ENCODE measurements at regions not wholly inside any gene's neighbourhood (a gene's known extent, or its start where the extent isn't known, plus 50 kb on each side); places are given as distances from the start of the nearest gene placed in this dataset.
"Not testable (repeated sequence)": the region's sequence is repeated elsewhere in the genome, so short reads cannot be mapped to it uniquely, and the experiment has no call there.

- DNase-seq, result not testable (repeated sequence)
Observed at GRCh38 chr20:25774711-25775110, 78.1 kb upstream of the ZNF337 start.

GRCh38 chr20:25774203-25774602 is 77.5 kb upstream of the ZNF337 start:
- not testable (repeated sequence) for DNase-seq

- DNase-seq, result not testable (repeated sequence)
Observed at GRCh38 chr20:25772437-25772836, 75.8 kb upstream of the ZNF337 start.

GRCh38 chr20:25771818-25772217 is 75.2 kb upstream of the ZNF337 start:
- DNase-seq, result not testable (repeated sequence)

- no peak for DNase-seq
Observed at GRCh38 chr20:25761596-25761995, 64.9 kb upstream of the ZNF337 start.

GRCh38 chr20:25761046-25761445 is 64.4 kb upstream of the ZNF337 start:
- not testable (repeated sequence) for DNase-seq

GRCh38 chr20:25750765-25751696 is 54.4 kb upstream of the ZNF337 start:
- peak; percentile 53 for DNase-seq

- no peak for DNase-seq
Observed at GRCh38 chr20:25750220-25750764, 53.6 kb upstream of the ZNF337 start.

- no peak for DNase-seq
Observed at GRCh38 chr20:25749649-25750048, 53.0 kb upstream of the ZNF337 start.
